CD4-positive, alpha-beta T cell treated with Interleukin-10 for 1 hour (primary cell): ENCODE measurements at regions not wholly inside any gene's neighbourhood (a gene's known extent, or its start where the extent isn't known, plus 50 kb on each side); places are given as distances from the start of the nearest gene placed in this dataset.

Source experiments
- DNase-seq: peaks from one replicate; pipeline ENCODE4 v3.0.0-alpha.2; 2020

GRCh38 chr10:78401624-78402367 lies 368.1 kb downstream of the RPS24 start:
- DNase-seq: no peak

DNA sequence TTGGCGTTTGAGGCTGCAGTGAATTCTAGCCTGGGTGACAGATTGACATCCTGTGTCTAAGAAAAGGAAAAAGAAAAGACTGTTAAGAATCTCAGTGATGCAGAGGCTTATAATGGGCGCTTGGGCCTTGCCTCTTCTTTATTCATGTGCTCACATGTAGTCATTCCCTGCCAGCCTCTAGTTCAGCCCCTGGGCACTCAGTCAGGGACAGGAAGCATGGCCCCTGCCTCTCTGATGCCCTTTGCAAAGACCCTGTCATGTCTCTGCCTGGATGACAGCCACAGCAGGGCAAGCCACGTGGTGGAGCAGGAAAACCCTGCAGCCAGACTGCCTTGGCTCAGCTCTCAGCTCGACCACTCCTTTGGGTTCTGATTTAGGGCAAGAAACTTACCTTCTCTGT lies 368.9 kb downstream of the RPS24 start:
- no peak for DNase-seq

DNA sequence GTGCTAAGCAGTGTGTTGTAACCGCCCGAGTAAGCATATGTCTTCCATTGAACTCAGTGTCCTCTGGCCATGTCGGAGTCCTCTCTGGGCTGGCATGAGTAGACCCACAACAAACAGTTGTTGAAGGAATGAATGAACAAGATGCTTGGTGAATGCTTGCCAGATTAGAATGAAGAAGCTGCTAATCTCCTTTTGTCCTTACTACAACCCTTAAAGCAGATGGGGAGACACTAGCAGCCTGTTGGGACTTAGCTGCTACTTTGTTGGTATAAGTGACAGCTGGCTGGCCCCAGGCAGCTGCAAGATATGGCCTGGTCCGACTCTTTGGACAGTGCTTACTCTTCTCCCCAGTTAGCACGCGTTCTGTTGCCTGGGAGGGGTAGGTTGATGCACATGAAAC lies 370.1 kb downstream of the RPS24 start:
- DNase-seq: no peak

- DNase-seq: no peak
Observed at GRCh38 chr10:78404296-78404695, 370.6 kb downstream of the RPS24 start.

- no peak for DNase-seq
Observed at GRCh38 chr10:78405231-78405630, 371.6 kb downstream of the RPS24 start.

DNA sequence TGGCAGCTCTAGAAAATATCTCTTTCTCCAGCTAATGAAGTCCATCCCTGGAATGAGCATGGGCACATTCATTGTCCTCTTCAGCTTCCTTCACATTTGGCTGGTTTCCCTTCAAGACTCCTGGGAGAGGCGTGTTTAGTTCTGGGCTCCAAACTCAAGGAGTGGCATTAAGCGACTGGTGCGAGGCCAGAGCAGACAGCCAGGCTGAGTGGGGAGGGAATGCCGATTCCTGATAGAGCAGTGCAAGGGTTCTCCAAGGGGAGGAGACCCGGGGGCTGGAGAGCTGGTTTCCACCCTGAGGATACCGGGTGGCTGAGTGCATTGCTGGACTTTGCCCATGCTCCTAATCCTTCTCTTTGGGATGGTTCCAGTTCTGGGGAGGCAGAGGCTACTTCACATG lies 372.1 kb downstream of the RPS24 start:
- DNase-seq: no peak

GRCh38 chr10:78406648-78407008 lies 373.0 kb downstream of the RPS24 start:
- no peak for DNase-seq

DNA sequence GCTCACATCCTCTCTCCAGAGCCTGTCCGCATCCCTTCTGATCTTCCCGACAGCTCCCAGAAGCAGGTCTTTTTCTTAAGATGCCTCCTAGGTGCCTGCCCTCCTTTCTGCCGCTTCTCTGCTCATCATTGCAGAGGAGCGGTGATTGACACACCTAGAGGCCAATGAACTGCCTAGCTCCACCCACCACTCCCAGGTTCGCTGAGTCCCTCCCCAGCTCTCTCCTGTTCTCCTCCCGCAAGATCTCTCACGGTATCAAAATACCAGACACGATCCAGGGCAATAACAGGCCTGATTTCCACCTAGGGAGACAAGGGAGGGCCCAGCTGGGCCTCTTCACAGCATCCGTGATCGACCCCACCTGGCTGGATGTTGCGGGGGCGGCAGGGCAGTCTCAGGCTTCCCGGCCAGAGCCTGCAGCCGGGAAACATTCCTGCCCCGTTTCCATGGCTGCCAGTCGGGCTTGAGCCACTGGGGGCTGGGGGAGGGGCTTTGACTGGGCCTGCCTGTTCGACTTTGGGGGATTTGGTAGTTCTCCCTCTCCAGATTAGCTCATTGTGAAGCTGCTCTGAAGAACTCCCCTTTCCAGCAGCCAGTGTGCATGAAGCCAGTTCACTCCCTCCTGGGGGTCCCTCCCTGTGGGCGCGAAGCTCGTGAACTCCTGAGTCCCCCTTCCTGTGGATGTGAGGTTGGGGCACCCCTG lies 373.5 kb downstream of the RPS24 start:
- DNase-seq: peak; percentile 62

GRCh38 chr10:78407966-78408365 lies 374.3 kb downstream of the RPS24 start:
- DNase-seq: no peak

GRCh38 chr10:78408671-78409472 lies 375.2 kb downstream of the RPS24 start:
- DNase-seq: no peak

GRCh38 chr10:78410046-78410965 lies 376.6 kb downstream of the RPS24 start:
- no peak for DNase-seq

DNA sequence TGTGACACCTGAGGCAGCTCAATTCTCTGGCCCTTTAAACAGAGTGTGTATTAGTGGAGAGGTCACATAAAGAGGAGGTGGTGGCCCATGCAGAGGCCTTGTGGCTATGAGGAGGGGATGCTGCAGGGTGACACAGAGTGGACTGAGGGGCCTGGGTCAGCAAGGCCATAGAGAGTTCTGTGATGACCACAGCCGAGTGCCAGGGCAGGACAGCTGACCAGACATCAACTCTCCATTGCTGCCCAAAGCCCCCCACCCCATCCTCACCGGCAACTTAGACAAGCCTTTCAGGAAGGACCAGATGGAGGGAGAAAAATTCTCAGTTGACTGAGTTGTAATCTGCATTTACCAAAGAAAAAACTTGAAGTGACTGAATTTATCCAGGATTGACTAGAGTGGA lies 378.1 kb downstream of the RPS24 start:
- no peak for DNase-seq

- no peak for DNase-seq
Observed at GRCh38 chr10:78412605-78413004, 378.9 kb downstream of the RPS24 start.

DNA sequence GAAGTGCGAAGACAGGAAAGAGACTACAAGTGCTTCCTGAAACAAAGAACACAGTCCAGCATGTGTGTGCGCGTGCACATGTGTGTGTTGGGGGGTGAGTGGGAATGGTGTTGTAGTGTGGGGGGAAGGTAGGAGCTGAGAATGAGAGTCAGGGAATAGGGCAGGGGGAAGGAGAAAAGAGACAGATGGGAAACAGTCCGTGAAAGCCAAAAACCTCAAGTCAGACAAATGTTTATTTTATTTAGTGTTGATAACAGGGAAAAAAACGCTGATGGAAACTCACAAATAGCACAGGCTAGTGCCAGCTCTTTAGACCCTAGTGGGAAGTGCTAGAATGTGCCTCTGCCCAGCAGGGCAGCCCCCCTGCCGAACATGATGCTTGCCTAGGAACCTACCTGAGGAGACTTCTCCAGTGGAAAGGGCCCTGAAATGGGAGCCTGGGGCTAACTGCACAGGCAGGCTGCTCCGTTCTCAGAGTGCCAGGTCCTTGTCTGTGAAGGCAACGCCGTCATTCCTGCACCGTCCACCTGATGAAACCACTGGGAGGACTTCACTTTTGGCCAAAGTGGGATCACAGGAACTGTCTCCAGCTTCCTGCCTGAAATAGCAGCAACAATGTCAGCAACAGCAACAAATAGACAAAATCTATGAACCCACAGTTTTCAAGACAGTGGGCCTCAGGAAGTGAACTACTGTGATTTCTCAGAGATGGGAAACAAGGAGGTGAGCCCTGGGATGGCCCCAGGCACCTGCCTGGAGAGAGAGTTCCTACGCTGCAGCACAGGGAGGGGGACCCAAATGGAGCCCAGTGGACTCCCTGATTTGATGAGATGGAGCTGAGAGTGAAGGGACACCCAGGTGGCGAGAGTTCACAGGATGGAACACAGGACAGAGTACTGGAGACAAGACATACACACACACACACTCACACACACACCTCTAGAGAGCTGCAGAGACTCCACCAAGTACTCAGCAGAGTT lies 379.7 kb downstream of the RPS24 start:
- no peak for DNase-seq

DNA sequence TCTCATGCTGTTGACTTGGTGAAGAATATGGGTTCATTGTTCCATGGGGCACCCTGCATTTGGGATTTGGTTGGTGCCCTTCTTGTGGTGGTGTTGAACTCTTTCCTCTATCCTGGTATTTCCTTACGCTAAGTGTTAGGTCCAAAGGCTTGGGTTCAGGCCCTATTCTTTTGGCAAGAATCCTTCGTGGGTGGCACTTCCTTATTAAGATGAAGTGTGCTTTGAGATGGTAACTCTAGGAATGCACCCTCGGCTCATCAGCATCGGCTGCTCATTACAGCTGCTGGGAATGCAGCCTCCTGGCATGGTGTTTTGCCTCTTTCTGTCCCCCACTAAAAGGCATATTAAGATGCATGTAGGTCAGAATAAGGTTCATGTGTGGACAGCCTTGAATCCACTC lies 380.7 kb downstream of the RPS24 start:
- no peak for DNase-seq

DNA sequence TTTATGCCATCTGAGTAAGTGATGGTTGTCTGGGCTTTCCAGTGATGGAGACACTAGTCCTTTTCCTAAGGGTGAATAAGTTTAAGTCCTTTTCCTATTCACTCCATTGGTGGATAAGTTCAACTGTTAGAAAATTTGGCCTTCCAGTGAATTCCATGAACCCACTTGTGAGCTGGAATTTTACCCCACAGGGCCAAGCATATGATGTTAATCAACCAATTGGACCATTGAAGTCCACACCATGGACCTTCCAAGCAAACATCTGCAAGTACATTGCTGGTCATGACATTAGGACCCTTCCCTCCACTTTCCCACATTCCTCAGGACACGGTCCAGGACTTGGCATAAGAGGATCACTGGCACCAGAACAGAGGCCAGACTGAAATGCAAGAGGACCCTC lies 381.4 kb downstream of the RPS24 start:
- no peak for DNase-seq

GRCh38 chr10:78416031-78417011 lies 382.7 kb downstream of the RPS24 start:
- DNase-seq: no peak

GRCh38 chr10:78417425-78418370 lies 384.0 kb downstream of the RPS24 start:
- DNase-seq: no peak
